ENCODE measurements at regions not wholly inside any gene's neighbourhood (a gene's known extent, or its start where the extent isn't known, plus 50 kb on each side); places are given as distances from the start of the nearest gene placed in this dataset.

GRCh38 chr3:194212161-194212844 lies 76.4 kb downstream of the HES1 start:
- no peak for TF ChIP-seq CTCF (IDR thresholded peaks at IDR 0.05)
- TF ChIP-seq POLR2A (IDR thresholded peaks at IDR 0.05): no peak

Measured in breast epithelium (tissue), 3 donors.